ENCODE measurements at regions not wholly inside any gene's neighbourhood (a gene's known extent, or its start where the extent isn't known, plus 50 kb on each side); places are given as distances from the start of the nearest gene placed in this dataset.
A peak's percentile ranks its signal among the peaks of the same experiment; 100 is the strongest.

DNA sequence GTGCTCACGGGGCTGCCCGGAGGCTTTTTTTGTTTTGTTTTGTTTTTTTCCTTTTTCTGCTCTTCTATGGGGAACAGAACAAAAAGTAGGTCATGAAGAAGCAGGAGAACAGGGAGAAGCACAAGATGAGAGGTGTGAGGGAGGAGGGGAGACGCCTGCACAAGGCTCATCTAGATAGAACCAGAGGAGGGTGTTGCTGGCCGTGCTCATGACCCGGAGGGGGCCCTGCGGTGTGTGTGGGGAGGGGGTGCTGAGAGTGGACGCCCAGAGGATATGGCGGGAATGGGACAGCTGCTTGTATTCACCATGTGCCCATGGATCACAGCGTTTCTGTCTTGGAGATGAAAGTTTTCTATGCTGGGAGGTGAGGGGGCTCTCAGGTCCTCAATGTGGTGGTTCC, 183.7 kb downstream of the FOXL1 start:
- H2BK5ac ChIP-seq (ENCODE audit: low read length), result peak overlapping the region; percentile 4
- H4K91ac ChIP-seq (ENCODE audit: low read depth, low read length, poor library complexity), result no peak overlapping the region
- H2AK5ac ChIP-seq (ENCODE audit: low read depth, low read length), result no peak overlapping the region
- no peak overlapping the region for H2AFZ ChIP-seq (ENCODE audit: low read length)
- H2BK12ac ChIP-seq (ENCODE audit: low read length), result no peak overlapping the region
- DNase-seq (ENCODE audit: low spot score), result no peak
- no peak overlapping the region for H3K9ac ChIP-seq (ENCODE audit: low read depth, low read length, poor library complexity)
- H3K14ac ChIP-seq (ENCODE audit: low read length), result no peak overlapping the region
- no peaks in the 10 kb centered on the region for H3K79me1 ChIP-seq (ENCODE audit: low read depth, low read length)
- no peak overlapping the region for H2BK120ac ChIP-seq (ENCODE audit: low read depth, low read length)
- no peak overlapping the region for H3K23ac ChIP-seq (ENCODE audit: low read depth, low read length, poor library complexity)
- no peak overlapping the region for H2BK15ac ChIP-seq (ENCODE audit: low read length)
- no peak overlapping the region for H3K4me3 ChIP-seq (ENCODE audit: low read length in 2 of 2)
- WGBS, 2 donors (ENCODE audit: extremely low coverage in 2 of 2, insufficient read length in 2 of 2, insufficient replicate concordance in 1 of 2), result no CpG with 5 or more reads among the region's 9 CpGs
- H3K36me3 ChIP-seq (replicated peaks in 1 of 2; ENCODE audit: control insufficient read depth in 2 of 2, insufficient read depth in 2 of 2, low read length in 2 of 2), result no peaks in the 10 kb centered on the region
- H3K9me3 ChIP-seq (replicated peaks in 1 of 2; ENCODE audit: control insufficient read depth in 2 of 2, insufficient read depth in 1 of 2, low read depth in 1 of 2, low read length in 2 of 2), result no peaks in the 10 kb centered on the region
- peaks cover 0 to 16% (median 2%) of the 10 kb centered on the region in 3 experiments for H3K27me3 ChIP-seq (ENCODE audit: control insufficient read depth in 3 of 3, insufficient read depth in 3 of 3, low read depth in 1 of 3, low read length in 3 of 3)
- no peak overlapping the region for H3K18ac ChIP-seq (ENCODE audit: low read length)
- H3K4me1 ChIP-seq (ENCODE audit: control insufficient read depth in 2 of 2, insufficient read depth in 1 of 2, low read depth in 1 of 2, low read length in 2 of 2), result peaks cover 0 to 14% of the 10 kb centered on the region in 2 donors
- no peak overlapping the region for H3K27ac ChIP-seq (replicated peaks; ENCODE audit: low read length)
- H4K8ac ChIP-seq (ENCODE audit: low read depth, low read length), result no peak overlapping the region
- H3K4me2 ChIP-seq (ENCODE audit: insufficient read depth, low read length, poor library complexity, severe bottlenecking), result no peak overlapping the region
- H3K4ac ChIP-seq (ENCODE audit: low read length), result no peak overlapping the region

DNA sequence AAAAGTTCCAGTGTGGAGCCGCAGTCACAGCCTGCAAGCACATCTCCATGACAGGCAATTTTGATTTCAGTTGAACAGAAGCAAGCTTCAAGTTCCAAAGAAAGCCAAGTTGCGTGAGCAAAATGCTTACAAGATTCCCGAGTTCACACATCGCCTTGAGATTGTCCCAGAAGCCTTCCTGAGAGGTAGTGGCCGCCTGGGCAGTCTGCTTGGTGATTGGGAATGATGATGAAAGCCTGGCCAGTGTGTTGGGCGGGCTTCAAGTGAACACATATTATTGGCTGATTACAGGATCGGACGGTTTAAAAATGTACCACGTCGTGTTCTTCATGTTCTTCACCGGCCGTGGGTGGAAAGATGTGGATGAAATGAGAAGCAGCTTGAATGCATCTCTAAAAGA, 185.5 kb downstream of the FOXL1 start:
- peaks cover 0 to 12% of the 10 kb centered on the region in 2 donors for H3K4me1 ChIP-seq (ENCODE audit: control insufficient read depth in 2 of 2, insufficient read depth in 1 of 2, low read depth in 1 of 2, low read length in 2 of 2)
- peaks cover 0 to 11% (median 2%) of the 10 kb centered on the region in 3 experiments for H3K27me3 ChIP-seq (ENCODE audit: control insufficient read depth in 3 of 3, insufficient read depth in 3 of 3, low read depth in 1 of 3, low read length in 3 of 3)
- no peaks in the 10 kb centered on the region for H3K79me1 ChIP-seq (ENCODE audit: low read depth, low read length)
- no peak overlapping the region for H2BK15ac ChIP-seq (ENCODE audit: low read length)
- no peak overlapping the region for H3K18ac ChIP-seq (ENCODE audit: low read length)
- no peak overlapping the region for H3K4me2 ChIP-seq (ENCODE audit: insufficient read depth, low read length, poor library complexity, severe bottlenecking)
- no peak overlapping the region for H3K9ac ChIP-seq (ENCODE audit: low read depth, low read length, poor library complexity)
- H2BK12ac ChIP-seq (ENCODE audit: low read length), result no peak overlapping the region
- no peak overlapping the region for H3K27ac ChIP-seq (replicated peaks; ENCODE audit: low read length)
- no peak overlapping the region for H2BK120ac ChIP-seq (ENCODE audit: low read depth, low read length)
- no peak overlapping the region for H3K14ac ChIP-seq (ENCODE audit: low read length)
- no peak overlapping the region for H2AFZ ChIP-seq (ENCODE audit: low read length)
- no peak overlapping the region for H4K91ac ChIP-seq (ENCODE audit: low read depth, low read length, poor library complexity)
- WGBS, 2 donors (ENCODE audit: extremely low coverage in 2 of 2, insufficient read length in 2 of 2, insufficient replicate concordance in 1 of 2), result no CpG with 5 or more reads among the region's 12 CpGs
- no peak overlapping the region for H3K4ac ChIP-seq (ENCODE audit: low read length)
- no peak for DNase-seq (ENCODE audit: low spot score)
- no peaks in the 10 kb centered on the region for H3K9me3 ChIP-seq (replicated peaks in 1 of 2; ENCODE audit: control insufficient read depth in 2 of 2, insufficient read depth in 1 of 2, low read depth in 1 of 2, low read length in 2 of 2)
- H4K8ac ChIP-seq (ENCODE audit: low read depth, low read length), result no peak overlapping the region
- no peak overlapping the region for H3K4me3 ChIP-seq (ENCODE audit: low read length in 2 of 2)
- H2BK5ac ChIP-seq (ENCODE audit: low read length), result no peak overlapping the region
- no peak overlapping the region for H3K23ac ChIP-seq (ENCODE audit: low read depth, low read length, poor library complexity)
- no peak overlapping the region for H2AK5ac ChIP-seq (ENCODE audit: low read depth, low read length)
- H3K36me3 ChIP-seq (replicated peaks in 1 of 2; ENCODE audit: control insufficient read depth in 2 of 2, insufficient read depth in 2 of 2, low read length in 2 of 2), result no peaks in the 10 kb centered on the region

DNA sequence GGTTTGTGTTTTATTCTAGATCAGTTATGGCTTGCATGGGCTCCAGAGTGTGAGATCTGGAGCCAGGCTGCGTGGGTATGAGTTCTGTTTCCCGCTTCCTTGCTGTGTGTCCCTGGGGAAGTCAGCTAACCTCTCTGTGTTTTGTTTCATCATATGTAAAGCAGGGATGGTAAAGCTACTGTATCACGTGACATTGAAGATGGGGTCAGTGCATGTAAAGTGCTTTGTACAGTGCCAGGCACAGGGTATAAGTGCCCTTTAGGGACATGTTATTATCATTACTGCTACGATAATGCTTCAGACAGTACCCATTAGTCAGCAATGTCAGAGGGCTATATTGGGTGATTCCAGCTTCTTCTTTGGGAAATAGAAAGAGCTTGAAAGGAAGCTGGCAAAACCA, 186.2 kb downstream of the FOXL1 start:
- Histone ChIP-seq H3K36me3 (replicated peaks in 1 of 2; ENCODE audit: control insufficient read depth in 2 of 2, insufficient read depth in 2 of 2, low read length in 2 of 2) (no peaks in the 10 kb centered on the region), H3K9ac (ENCODE audit: low read depth, low read length, poor library complexity) (no peak overlapping the region), H3K9me3 (replicated peaks in 1 of 2; ENCODE audit: control insufficient read depth in 2 of 2, insufficient read depth in 1 of 2, low read depth in 1 of 2, low read length in 2 of 2) (no peaks in the 10 kb centered on the region), H3K27ac (replicated peaks; ENCODE audit: low read length) (no peak overlapping the region), H3K27me3 (ENCODE audit: control insufficient read depth in 3 of 3, insufficient read depth in 3 of 3, low read depth in 1 of 3, low read length in 3 of 3) (peaks cover 0 to 5% (median 2%) of the 10 kb centered on the region in 3 experiments), H3K23ac (ENCODE audit: low read depth, low read length, poor library complexity) (no peak overlapping the region), H3K14ac (ENCODE audit: low read length) (no peak overlapping the region), H2BK120ac (ENCODE audit: low read depth, low read length) (no peak overlapping the region), H4K8ac (ENCODE audit: low read depth, low read length) (no peak overlapping the region), H3K4me2 (ENCODE audit: insufficient read depth, low read length, poor library complexity, severe bottlenecking) (no peak overlapping the region), H3K4ac (ENCODE audit: low read length) (no peak overlapping the region), H2BK5ac (ENCODE audit: low read length) (no peak overlapping the region), H2BK12ac (ENCODE audit: low read length) (no peak overlapping the region), H4K91ac (ENCODE audit: low read depth, low read length, poor library complexity) (no peak overlapping the region), H2AK5ac (ENCODE audit: low read depth, low read length) (no peak overlapping the region), H3K18ac (ENCODE audit: low read length) (no peak overlapping the region), H3K4me1 (ENCODE audit: control insufficient read depth in 2 of 2, insufficient read depth in 1 of 2, low read depth in 1 of 2, low read length in 2 of 2) (peaks cover 0 to 12% of the 10 kb centered on the region in 2 donors), H2AFZ (ENCODE audit: low read length) (no peak overlapping the region), H3K4me3 (ENCODE audit: low read length in 2 of 2) (no peak overlapping the region), H3K79me1 (ENCODE audit: low read depth, low read length) (no peaks in the 10 kb centered on the region), H2BK15ac (ENCODE audit: low read length) (no peak overlapping the region)
- WGBS, 2 donors (ENCODE audit: extremely low coverage in 2 of 2, insufficient read length in 2 of 2, insufficient replicate concordance in 1 of 2), result no CpG with 5 or more reads among the region's 4 CpGs
- no peak for DNase-seq (ENCODE audit: low spot score)

DNA sequence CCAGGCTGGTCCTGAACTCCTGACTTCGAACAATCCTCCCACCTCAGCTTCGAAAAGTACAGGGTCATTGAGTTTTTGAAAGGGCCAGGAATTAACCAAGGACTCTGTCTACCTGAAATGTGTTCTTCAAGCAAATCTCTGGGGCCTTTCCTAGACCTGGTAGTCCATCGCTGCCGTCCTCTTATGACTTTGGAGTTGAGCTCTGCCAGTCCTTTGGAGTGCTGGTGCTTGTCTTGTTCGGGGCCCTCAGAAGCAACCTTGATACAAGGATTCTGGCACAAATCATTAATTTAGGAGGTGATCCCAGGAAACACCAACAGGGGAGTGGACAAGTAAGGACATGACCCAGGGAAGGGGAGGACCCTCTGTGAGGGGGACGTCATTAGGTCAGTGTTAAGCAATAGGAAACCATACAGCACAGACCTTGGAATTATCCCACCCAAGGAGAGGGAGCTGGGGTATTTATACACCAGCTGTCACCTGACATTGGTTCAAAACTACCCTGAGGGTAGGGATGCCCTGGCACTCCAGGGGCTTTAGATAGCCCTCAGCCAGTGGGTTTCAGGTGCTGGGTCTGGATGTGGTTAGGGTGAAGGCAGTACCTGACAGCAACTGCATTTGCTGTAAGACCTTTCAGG, 187.2 kb downstream of the FOXL1 start:
- no peak overlapping the region for H3K9ac ChIP-seq (ENCODE audit: low read depth, low read length, poor library complexity)
- no peak overlapping the region for H4K91ac ChIP-seq (ENCODE audit: low read depth, low read length, poor library complexity)
- no peak overlapping the region for H3K4me3 ChIP-seq (ENCODE audit: low read length in 2 of 2)
- H2BK5ac ChIP-seq (ENCODE audit: low read length), result no peak overlapping the region
- peaks cover 0 to 6% of the 10 kb centered on the region in 2 donors for H3K4me1 ChIP-seq (ENCODE audit: control insufficient read depth in 2 of 2, insufficient read depth in 1 of 2, low read depth in 1 of 2, low read length in 2 of 2)
- H3K27me3 ChIP-seq (ENCODE audit: control insufficient read depth in 3 of 3, insufficient read depth in 3 of 3, low read depth in 1 of 3, low read length in 3 of 3), result peaks cover 0 to 2% (median 2%) of the 10 kb centered on the region in 3 experiments
- no peaks in the 10 kb centered on the region for H3K79me1 ChIP-seq (ENCODE audit: low read depth, low read length)
- H3K4ac ChIP-seq (ENCODE audit: low read length), result no peak overlapping the region
- H2BK120ac ChIP-seq (ENCODE audit: low read depth, low read length), result no peak overlapping the region
- H2AFZ ChIP-seq (ENCODE audit: low read length), result no peak overlapping the region
- DNase-seq (ENCODE audit: low spot score), result no peak
- no peak overlapping the region for H4K8ac ChIP-seq (ENCODE audit: low read depth, low read length)
- WGBS, 2 donors (ENCODE audit: extremely low coverage in 2 of 2, insufficient read length in 2 of 2, insufficient replicate concordance in 1 of 2), result no CpG with 5 or more reads among the region's 6 CpGs
- H3K18ac ChIP-seq (ENCODE audit: low read length), result no peak overlapping the region
- H3K36me3 ChIP-seq (replicated peaks in 1 of 2; ENCODE audit: control insufficient read depth in 2 of 2, insufficient read depth in 2 of 2, low read length in 2 of 2), result no peaks in the 10 kb centered on the region
- H3K9me3 ChIP-seq (replicated peaks in 1 of 2; ENCODE audit: control insufficient read depth in 2 of 2, insufficient read depth in 1 of 2, low read depth in 1 of 2, low read length in 2 of 2), result no peaks in the 10 kb centered on the region
- no peak overlapping the region for H3K27ac ChIP-seq (replicated peaks; ENCODE audit: low read length)
- H3K23ac ChIP-seq (ENCODE audit: low read depth, low read length, poor library complexity), result no peak overlapping the region
- no peak overlapping the region for H2AK5ac ChIP-seq (ENCODE audit: low read depth, low read length)
- no peak overlapping the region for H3K14ac ChIP-seq (ENCODE audit: low read length)
- no peak overlapping the region for H2BK12ac ChIP-seq (ENCODE audit: low read length)
- H3K4me2 ChIP-seq (ENCODE audit: insufficient read depth, low read length, poor library complexity, severe bottlenecking), result no peak overlapping the region
- H2BK15ac ChIP-seq (ENCODE audit: low read length), result no peak overlapping the region
